Right atrium auricular region (tissue), 2 donors: ENCODE measurements at regions not wholly inside any gene's neighbourhood (a gene's known extent, or its start where the extent isn't known, plus 50 kb on each side); places are given as distances from the start of the nearest gene placed in this dataset.

Experiments
- DNase-seq: peaks from one replicate; pipeline ENCODE4 v3.0.0-alpha.2; 2019; ENCODE audit warnings: low spot score
- H3K27ac ChIP-seq, 2 donors: fragments of 200-600 bp; sonication (generic); 1 replicate in 1 of 2; 2 replicates in 1 of 2; pipeline ENCODE4 v1.5.1; 2016 to 2019
- H3K27me3 ChIP-seq, 2 donors: fragments of 200-600 bp; sonication (generic); one replicate each; pipeline versions ENCODE4 v1.5.1 to v1.6.0; 2017 to 2019
- H3K36me3 ChIP-seq: fragments of 200-600 bp; sonication (generic); one replicate; pipeline ENCODE4 v1.5.1; 2016
- H3K4me1 ChIP-seq, 2 donors: fragments of 200-600 bp; sonication (generic); one replicate each; pipeline versions ENCODE4 v1.5.1 to v1.6.0; 2017 to 2019
- H3K4me3 ChIP-seq, 2 donors: fragments of 200-600 bp; sonication (generic); 1 replicate in 1 of 2; 2 replicates in 1 of 2; pipeline ENCODE4 v1.5.1; 2017 to 2019; ENCODE audit warnings: mild to moderate bottlenecking in 1 of 2, moderate library complexity in 1 of 2
- H3K9me3 ChIP-seq, 2 donors: fragments of 200-600 bp; sonication (generic); one replicate each; pipeline ENCODE4 v1.5.1; 2019
- TF ChIP-seq, protein P1 (sequence below), 2 donors: fragments of 200-600 bp; sonication (generic); IDR thresholded peaks; one replicate each; pipeline ENCODE4 v1.5.1; 2019; ENCODE audit warnings: antibody characterized with exemption in 2 of 2

DNA sequence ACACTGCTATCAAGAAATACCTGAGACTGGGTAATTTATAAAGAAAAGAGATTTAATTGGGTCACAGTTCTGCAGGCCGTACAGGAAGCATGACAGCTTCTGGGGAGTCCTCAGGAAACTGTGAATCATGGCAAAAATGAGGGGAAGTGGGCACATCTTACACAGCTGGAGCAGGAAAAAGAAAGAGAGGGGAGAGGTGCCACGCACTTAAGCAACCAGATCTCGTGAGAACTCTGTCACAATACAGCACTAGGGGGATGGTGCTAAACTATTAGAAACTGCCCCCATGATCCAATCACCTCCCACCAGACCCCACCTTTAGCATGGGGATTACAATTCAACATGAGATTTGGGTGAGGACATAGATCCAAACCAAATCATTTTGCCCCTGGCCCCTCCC is 105.5 kb upstream of the CPLX2 start:
- no peaks in the 10 kb centered on the region for H3K4me1 ChIP-seq
- H3K27ac ChIP-seq: no peak overlapping the region
- peaks cover 0 to 15% of the 10 kb centered on the region in 2 donors for H3K9me3 ChIP-seq
- TF ChIP-seq, protein P1, sequence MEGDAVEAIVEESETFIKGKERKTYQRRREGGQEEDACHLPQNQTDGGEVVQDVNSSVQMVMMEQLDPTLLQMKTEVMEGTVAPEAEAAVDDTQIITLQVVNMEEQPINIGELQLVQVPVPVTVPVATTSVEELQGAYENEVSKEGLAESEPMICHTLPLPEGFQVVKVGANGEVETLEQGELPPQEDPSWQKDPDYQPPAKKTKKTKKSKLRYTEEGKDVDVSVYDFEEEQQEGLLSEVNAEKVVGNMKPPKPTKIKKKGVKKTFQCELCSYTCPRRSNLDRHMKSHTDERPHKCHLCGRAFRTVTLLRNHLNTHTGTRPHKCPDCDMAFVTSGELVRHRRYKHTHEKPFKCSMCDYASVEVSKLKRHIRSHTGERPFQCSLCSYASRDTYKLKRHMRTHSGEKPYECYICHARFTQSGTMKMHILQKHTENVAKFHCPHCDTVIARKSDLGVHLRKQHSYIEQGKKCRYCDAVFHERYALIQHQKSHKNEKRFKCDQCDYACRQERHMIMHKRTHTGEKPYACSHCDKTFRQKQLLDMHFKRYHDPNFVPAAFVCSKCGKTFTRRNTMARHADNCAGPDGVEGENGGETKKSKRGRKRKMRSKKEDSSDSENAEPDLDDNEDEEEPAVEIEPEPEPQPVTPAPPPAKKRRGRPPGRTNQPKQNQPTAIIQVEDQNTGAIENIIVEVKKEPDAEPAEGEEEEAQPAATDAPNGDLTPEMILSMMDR (IDR thresholded peaks at IDR 0.05): no peak
- H3K36me3 ChIP-seq: no peaks in the 10 kb centered on the region
- DNase-seq: no peak
- H3K4me3 ChIP-seq: no peak overlapping the region
- H3K27me3 ChIP-seq: no peaks in the 10 kb centered on the region

DNA sequence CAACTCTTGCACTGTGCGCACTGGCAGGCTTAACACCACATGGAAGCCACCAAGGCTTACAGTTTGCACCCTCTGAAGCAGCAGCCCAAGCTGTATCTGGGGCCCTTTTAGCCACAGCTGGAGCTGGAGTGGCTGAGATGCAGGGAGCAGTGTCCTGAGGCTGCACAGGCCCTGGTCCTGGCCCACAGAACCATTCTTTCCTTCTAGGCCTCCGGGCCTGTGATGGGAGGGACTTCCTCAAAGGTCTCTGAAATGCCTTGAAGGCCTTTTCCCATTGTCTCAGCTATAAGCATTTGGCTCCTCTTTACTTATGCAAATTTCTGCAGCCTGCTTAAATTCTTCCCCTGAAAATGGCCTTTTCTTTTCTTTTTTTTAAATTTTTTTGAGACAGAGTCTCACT is 104.4 kb upstream of the CPLX2 start:
- H3K4me3 ChIP-seq: no peak overlapping the region
- no peaks in the 10 kb centered on the region for H3K4me1 ChIP-seq
- DNase-seq: no peak
- H3K27me3 ChIP-seq: no peaks in the 10 kb centered on the region
- H3K27ac ChIP-seq: no peak overlapping the region
- H3K36me3 ChIP-seq: no peaks in the 10 kb centered on the region
- TF ChIP-seq, protein P1 (IDR thresholded peaks at IDR 0.05): no peak
- peaks cover 0 to 15% of the 10 kb centered on the region in 2 donors for H3K9me3 ChIP-seq

DNA sequence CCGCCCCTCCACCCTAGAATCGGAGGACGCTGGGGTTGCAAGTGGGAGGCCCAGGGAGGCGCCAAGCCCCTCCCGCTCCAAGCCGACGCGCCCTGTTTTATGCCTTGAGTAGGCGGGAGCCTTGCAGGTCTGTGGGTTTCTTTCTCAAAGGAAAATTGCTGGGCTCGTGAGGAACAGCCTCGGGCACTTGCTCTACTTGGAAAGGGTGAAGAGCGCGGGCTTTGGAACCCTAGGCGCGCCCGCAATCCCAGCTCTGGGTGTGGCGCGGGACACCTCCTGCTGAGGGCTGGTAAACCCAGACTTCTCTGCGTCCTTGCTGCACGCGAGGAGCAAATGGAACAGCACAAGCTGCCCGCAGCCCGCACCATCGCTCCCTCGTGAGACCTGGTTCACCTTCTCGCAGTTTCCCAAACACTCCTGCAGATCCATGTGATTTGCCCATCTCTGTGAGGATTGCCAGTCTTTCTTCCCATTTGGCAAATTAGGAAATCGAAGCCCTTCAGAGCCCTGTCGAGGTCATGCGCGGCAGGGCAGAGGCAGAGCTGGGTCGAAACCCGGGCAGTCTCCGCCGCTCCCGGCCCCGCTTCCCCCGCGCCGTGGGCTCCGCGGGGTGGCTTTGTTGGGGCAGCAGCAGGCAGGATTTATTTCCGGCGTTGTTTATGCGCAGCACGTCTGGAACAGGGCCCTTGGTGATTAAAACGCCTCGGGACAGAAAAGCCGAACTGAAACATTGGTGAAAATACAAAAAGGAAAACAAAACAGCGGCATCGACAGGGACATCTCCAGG is 98.4 kb upstream of the CPLX2 start:
- no peak for DNase-seq
- TF ChIP-seq, protein P1 (IDR thresholded peaks at IDR 0.05): no peak
- Histone ChIP-seq H3K9me3 (peaks cover 0 to 2% of the 10 kb centered on the region in 2 donors), H3K27ac (no peak overlapping the region), H3K36me3 (no peaks in the 10 kb centered on the region), H3K4me1 (no peaks in the 10 kb centered on the region), H3K27me3 (peaks cover 0 to 8% of the 10 kb centered on the region in 2 donors), H3K4me3 (no peak overlapping the region)

DNA sequence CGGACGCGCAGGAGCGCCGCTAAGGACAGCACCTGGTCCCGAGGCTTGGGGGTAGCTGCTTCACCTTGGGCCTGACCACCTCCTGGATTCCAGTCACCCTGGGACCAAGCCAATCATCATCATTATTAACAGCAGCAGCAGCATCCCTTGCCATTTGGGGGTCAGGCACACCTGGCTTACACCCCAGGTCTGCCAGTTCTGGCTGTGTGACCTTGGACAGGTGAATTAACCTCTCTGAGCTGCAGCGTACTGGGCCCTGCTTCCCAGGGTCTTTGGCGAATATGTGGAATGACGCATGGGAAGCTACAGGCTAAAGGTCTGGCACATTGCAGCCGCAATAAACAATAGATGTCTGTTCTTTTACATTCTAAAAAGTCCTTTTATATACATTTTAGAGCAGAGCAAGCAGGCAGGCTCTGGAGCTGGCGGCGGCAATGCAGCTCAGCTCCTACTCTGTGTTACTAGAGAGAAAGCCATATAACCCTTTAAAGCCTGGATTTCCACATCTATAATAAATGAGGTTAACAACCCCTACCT is 97.8 kb upstream of the CPLX2 start:
- no peak for DNase-seq
- H3K4me1 ChIP-seq: no peaks in the 10 kb centered on the region
- no peak overlapping the region for H3K4me3 ChIP-seq

DNA sequence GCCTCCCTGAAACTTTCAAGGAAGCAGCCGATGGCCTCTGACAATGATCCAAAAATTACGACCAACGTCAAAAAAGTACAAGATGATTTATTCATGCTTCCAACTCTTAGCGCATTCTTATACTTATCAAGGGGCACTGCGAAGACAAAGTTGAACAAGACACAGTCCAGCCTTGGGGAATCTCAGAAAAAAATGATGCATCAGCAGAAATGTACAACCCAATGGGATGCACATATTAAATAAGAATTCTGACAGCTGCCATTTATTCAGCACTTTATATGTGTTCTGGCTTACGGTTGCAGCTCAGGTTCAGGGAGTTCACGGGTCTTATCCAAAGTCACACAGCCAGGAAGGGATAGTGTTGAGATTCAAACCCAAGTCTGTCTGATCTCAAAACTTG is 96.0 kb upstream of the CPLX2 start:
- H3K9me3 ChIP-seq: no peaks in the 10 kb centered on the region
- H3K27me3 ChIP-seq: peaks cover 0 to 8% of the 10 kb centered on the region in 2 donors
- TF ChIP-seq, protein P1 (IDR thresholded peaks at IDR 0.05): no peak
- DNase-seq: no peak
- H3K4me1 ChIP-seq: no peaks in the 10 kb centered on the region
- no peak overlapping the region for H3K4me3 ChIP-seq
- H3K36me3 ChIP-seq: no peaks in the 10 kb centered on the region
- no peak overlapping the region for H3K27ac ChIP-seq

More for the DNA sequence above, 97.8 kb upstream of the CPLX2 start:
- no peaks in the 10 kb centered on the region for H3K36me3 ChIP-seq
- TF ChIP-seq, protein P1 (IDR thresholded peaks at IDR 0.05): no peak
- H3K27me3 ChIP-seq: peaks cover 0 to 8% of the 10 kb centered on the region in 2 donors
- H3K9me3 ChIP-seq: no peaks in the 10 kb centered on the region
- no peak overlapping the region for H3K27ac ChIP-seq
